Lung (tissue), 11 donors: ENCODE measurements at regions not wholly inside any gene's neighbourhood (a gene's known extent, or its start where the extent isn't known, plus 50 kb on each side); places are given as distances from the start of the nearest gene placed in this dataset.

Experiments used
- ATAC-seq: fragments of 200-7000 bp; cut with Tn5 transposase; one replicate; pipeline ENCODE4 v1.9.1; 2020; ENCODE audit warnings: moderate number of reproducible peaks; ENCODE audit not compliant: insufficient read depth, low FRiP score
- DNase-seq, 3 donors: peaks; one replicate each; pipeline ENCODE4 v3.0.0-alpha.2; 2013 to 2017
- H3K27ac ChIP-seq, 2 donors: one replicate each; pipeline ENCODE4 v1.5.1; 2013; ENCODE audit warnings: mild to moderate bottlenecking in 2 of 2, moderate library complexity in 2 of 2, control low read depth in 1 of 2, inconsistent platforms in 1 of 2, low read depth in 1 of 2, low read length in 1 of 2
- H3K27me3 ChIP-seq, 3 donors: one replicate each; pipeline ENCODE4 v1.5.1; 2013; ENCODE audit warnings: low read length in 2 of 3; ENCODE audit not compliant: control insufficient read depth in 3 of 3, insufficient read depth in 3 of 3
- H3K36me3 ChIP-seq, 4 donors: one replicate each; pipeline ENCODE4 v1.5.1; 2013; ENCODE audit warnings: low read length in 4 of 4, mild to moderate bottlenecking in 1 of 4, moderate library complexity in 1 of 4; ENCODE audit not compliant: control insufficient read depth in 4 of 4, insufficient read depth in 4 of 4
- H3K4me1 ChIP-seq, 5 donors: one replicate each; pipeline ENCODE4 v1.5.1; 2013; ENCODE audit warnings: low read length in 5 of 5, mild to moderate bottlenecking in 2 of 5, moderate library complexity in 1 of 5; ENCODE audit not compliant: control insufficient read depth in 5 of 5, insufficient read depth in 5 of 5
- H3K4me3 ChIP-seq: one replicate; pipeline ENCODE4 v1.5.1; 2013; ENCODE audit warnings: mild to moderate bottlenecking, control low read depth, moderate library complexity
- H3K9ac ChIP-seq, 2 donors: one replicate each; pipeline ENCODE4 v1.5.1; 2013; ENCODE audit warnings: low read length in 2 of 2, control low read depth in 1 of 2; ENCODE audit not compliant: insufficient read depth in 1 of 2
- H3K9me3 ChIP-seq, 4 donors: one replicate each; pipeline ENCODE4 v1.5.1; 2013; ENCODE audit warnings: low read length in 3 of 4, mild to moderate bottlenecking in 1 of 4, moderate library complexity in 1 of 4; ENCODE audit not compliant: control insufficient read depth in 4 of 4, insufficient read depth in 3 of 4
- WGBS, 2 donors: extraction: QIAGEN DNeasy Blood & Tissue Kit; methylation state at CpG; one replicate each; pipeline ENCODE4 v1.1.7; 2013; 5-methylcytosine and 5-hydroxymethylcytosine counted together
- TF ChIP-seq, protein P1 (sequence below): IDR thresholded peaks from 2 replicates; pipeline ENCODE4 v1.5.1; 2012; ENCODE audit warnings: mild to moderate bottlenecking; ENCODE audit errors: control extremely low read depth, extremely low read depth
- donor health status: control.
- donor health status: control.
- donor health status: Bipolar disorder and iron deficiency.
- donor health status: healthy.
- donor health status: DM: yes; HTN: yes; CAD: no.

DNA sequence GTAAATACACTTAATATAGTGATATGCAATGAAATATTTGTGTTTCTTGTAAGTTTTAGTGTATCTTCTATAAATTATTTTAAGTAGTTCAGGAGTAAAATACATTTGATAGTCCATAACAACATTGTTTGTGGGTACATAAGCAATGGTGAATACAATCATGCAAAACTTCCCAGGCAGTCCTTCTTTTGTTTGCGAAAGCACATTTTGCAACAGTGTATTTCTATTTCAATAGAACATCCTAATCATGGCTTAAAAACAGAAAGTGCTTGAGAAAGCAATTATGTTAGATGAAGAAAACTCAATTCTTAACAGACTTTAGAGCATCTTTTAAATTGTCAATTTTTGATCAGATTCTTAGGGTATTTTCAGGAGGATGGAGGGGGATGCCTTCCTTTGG is 155.6 kb downstream of the POSTN start:
- WGBS, 2 donors: 98 to 100% methylated on average over 1 of the region's 1 CpG

DNA sequence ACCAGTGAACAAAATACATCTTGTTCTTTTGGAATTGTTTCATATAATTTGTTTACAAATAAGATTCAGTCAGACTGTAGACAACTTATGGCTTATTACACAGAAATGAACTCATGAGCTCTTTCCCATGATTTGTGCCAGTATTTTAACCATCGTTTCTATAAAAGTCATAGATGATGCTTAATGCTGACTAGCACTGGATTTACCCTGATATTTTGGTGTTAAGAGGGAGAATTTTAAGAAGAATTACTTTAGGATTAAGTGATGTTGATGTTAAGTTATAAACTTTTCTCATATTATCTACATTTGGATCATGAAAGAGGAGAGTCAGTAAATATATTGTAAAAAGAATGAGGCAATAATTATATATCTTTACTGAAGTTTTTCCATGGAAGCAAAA is 162.7 kb downstream of the POSTN start:
- DNase-seq (peak in 2 of 3 donors; percentile 90 to 92), ATAC-seq (no peak)
- Histone ChIP-seq H3K4me3 (no peak overlapping the region), H3K36me3 (no peaks in the 10 kb centered on the region), H3K9ac (no peak overlapping the region), H3K27ac (no peak overlapping the region), H3K4me1 (peaks cover 0 to 2% (median 0%) of the 10 kb centered on the region in 5 donors), H3K27me3 (no peaks in the 10 kb centered on the region), H3K9me3 (peaks cover 0 to 3% (median 0%) of the 10 kb centered on the region in 4 donors)
- WGBS, 2 donors: 75 to 76% methylated on average over 1 of the region's 1 CpG
- TF ChIP-seq, protein P1, sequence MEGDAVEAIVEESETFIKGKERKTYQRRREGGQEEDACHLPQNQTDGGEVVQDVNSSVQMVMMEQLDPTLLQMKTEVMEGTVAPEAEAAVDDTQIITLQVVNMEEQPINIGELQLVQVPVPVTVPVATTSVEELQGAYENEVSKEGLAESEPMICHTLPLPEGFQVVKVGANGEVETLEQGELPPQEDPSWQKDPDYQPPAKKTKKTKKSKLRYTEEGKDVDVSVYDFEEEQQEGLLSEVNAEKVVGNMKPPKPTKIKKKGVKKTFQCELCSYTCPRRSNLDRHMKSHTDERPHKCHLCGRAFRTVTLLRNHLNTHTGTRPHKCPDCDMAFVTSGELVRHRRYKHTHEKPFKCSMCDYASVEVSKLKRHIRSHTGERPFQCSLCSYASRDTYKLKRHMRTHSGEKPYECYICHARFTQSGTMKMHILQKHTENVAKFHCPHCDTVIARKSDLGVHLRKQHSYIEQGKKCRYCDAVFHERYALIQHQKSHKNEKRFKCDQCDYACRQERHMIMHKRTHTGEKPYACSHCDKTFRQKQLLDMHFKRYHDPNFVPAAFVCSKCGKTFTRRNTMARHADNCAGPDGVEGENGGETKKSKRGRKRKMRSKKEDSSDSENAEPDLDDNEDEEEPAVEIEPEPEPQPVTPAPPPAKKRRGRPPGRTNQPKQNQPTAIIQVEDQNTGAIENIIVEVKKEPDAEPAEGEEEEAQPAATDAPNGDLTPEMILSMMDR: no peak

More for the DNA sequence above, 155.6 kb downstream of the POSTN start:
- DNase-seq: no peak
- no peaks in the 10 kb centered on the region for H3K27me3 ChIP-seq
- H3K9me3 ChIP-seq: peaks cover 0 to 3% (median 0%) of the 10 kb centered on the region in 4 donors
- no peak for ATAC-seq
- no peaks in the 10 kb centered on the region for H3K36me3 ChIP-seq
- no peaks in the 10 kb centered on the region for H3K4me1 ChIP-seq
- no peak overlapping the region for H3K27ac ChIP-seq
- TF ChIP-seq, protein P1: no peak
- H3K9ac ChIP-seq: no peak overlapping the region
- H3K4me3 ChIP-seq: no peak overlapping the region

DNA sequence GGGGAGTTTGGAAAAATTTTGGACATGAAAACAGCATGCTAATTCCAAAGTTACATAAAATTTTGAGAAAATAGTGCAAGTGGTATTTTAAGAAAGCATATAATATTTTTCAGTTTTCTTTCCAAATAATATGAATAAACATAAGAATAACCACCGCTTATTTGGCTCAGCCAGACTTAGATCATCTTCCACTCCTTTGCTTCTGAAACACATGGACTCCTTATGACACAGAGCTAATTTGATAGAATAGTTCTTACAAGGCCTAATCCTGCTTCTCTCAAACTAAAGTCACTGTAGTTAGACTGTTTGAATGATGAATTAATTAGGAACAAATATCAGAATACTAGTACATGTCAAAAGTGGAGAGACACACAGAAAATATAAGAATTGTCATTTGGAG is 165.5 kb downstream of the POSTN start:
- no peak for DNase-seq
- no peak overlapping the region for H3K27ac ChIP-seq
- H3K9me3 ChIP-seq: no peaks in the 10 kb centered on the region
- no peaks in the 10 kb centered on the region for H3K36me3 ChIP-seq
- TF ChIP-seq, protein P1: no peak
- H3K4me3 ChIP-seq: no peak overlapping the region
- ATAC-seq: no peak
- no peaks in the 10 kb centered on the region for H3K27me3 ChIP-seq
- no peak overlapping the region for H3K9ac ChIP-seq
- H3K4me1 ChIP-seq: peaks cover 0 to 2% (median 0%) of the 10 kb centered on the region in 5 donors
- 91 to 92% methylated on average over 1 of the region's 1 CpG for WGBS, 2 donors

DNA sequence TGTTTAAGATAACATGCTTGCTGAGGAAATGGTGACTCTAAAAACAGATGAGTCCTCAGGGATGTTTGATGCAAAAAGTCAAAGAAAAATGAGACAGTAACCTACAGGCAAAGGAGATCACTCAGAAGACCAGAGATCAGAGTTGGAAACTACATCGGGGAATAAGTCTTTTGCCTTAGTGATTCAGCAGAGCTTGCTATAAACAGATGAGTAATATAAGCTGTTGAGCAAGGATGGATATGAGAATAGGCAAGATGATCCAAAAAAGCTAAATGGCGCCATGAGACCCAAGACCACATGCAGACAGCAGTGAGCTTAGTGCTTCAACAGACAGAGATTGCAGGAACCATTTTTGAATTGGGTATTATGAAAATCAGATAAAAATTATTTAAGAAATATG is 168.6 kb downstream of the POSTN start:
- no peak overlapping the region for H3K27ac ChIP-seq
- TF ChIP-seq, protein P1: no peak
- no peaks in the 10 kb centered on the region for H3K4me1 ChIP-seq
- H3K36me3 ChIP-seq: no peaks in the 10 kb centered on the region
- no peak for DNase-seq
- no peak overlapping the region for H3K9ac ChIP-seq
- no peaks in the 10 kb centered on the region for H3K27me3 ChIP-seq
- 86 to 88% methylated on average over 2 of the region's 2 CpGs for WGBS, 2 donors
- H3K4me3 ChIP-seq: no peak overlapping the region
- ATAC-seq: no peak
- H3K9me3 ChIP-seq: no peaks in the 10 kb centered on the region
